Dermis blood vessel endothelial cell (primary cell): ENCODE measurements at regions not wholly inside any gene's neighbourhood (a gene's known extent, or its start where the extent isn't known, plus 50 kb on each side); places are given as distances from the start of the nearest gene placed in this dataset.

Experiments
- DNase-seq: peaks from one replicate; pipeline ENCODE4 v3.0.0; 2010

DNA sequence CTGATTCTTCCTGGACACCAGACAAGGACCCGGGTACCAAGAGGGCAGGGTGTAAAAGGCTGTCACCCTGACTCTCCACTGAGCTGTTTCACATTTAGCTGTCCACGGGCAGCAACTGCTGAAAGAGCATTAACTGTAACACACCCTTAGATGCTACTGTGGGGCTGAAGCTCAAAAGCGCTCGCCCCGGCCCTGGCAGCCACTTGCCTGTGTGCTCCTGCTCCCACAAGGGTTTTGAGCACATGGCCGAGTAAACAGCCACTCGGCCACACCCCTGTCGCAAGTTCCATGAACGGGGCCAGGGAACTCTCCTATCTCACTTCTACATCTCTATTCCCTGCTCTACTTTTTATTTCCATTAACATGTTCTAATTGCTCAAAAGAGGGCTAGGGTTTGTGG lies 421.7 kb downstream of the TUSC7 start:
- DNase-seq = no peak

DNA sequence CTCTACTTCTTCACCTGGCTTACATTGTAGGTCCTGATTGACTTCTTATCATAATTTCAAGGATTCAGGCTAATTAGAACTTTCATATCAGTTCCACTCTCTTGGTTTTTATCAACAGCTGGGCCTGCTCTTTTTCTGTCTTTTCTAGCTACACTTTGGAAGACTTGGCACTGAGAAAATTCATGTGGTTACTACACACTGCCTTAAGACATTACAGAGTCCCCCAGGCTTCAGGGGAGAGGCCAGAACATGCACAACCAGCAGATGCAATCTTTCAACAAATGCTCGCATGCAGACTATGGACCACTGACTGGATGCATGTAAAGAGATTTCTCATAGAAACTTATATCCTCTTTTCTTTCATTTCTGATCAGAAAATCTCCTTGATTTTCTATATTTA lies 423.5 kb downstream of the TUSC7 start:
- no peak for DNase-seq

DNA sequence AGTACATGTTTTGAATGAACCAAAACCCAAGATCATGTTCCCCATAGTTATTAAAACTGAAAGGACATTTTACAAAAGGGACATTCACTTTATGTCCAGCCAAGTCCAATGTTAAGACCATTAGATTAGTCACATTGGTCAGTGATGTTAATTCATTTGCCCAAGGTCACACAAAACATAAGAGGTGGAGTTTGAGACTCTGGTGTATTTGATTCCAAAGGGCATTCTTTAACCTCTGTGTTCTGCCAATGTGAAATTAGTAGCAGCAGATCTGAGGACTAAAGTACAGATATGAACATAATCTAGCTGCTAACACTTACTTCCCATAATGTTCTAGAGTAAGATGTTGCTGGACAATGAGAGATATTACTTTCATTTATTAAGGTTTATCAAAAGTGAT lies 425.6 kb downstream of the TUSC7 start:
- no peak for DNase-seq

DNA sequence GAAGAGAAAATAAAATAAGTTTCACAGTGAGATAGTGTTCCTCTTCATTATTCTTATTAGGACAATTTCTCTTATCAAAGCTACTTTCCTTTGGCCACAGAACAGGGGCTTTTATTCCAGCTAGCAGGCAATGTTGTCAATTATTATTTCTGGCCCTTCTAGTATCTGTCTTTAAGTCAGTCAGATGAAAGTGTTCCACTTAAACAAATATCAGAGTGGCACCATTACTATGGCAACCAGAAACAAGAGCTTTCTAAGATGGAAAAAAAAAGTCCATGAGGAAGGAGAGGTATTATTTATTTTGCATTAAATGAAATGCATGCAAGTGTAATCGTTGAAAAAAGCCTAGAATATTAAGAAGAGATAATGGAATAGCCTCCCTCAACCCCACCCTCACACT lies 426.4 kb downstream of the TUSC7 start:
- DNase-seq = no peak

DNA sequence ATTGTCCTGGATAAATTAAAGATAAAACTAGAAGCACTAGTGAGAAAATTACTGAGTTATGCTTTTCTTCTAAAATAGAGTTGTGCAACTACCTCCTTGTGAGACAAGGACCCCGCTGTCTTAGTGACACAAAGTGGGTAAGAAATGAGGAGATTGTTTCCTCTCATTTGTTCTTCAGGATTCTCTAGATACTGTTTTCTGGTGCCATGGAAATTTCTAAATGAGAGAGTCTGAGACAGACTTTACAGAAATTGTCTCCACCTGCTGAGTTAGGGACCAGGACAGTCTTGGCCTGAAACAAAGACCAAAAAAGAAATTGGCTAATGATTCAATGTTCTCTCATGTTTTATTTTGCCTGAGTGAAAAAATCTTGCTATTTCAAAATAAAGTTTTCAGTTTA lies 427.5 kb downstream of the TUSC7 start:
- no peak for DNase-seq

DNA sequence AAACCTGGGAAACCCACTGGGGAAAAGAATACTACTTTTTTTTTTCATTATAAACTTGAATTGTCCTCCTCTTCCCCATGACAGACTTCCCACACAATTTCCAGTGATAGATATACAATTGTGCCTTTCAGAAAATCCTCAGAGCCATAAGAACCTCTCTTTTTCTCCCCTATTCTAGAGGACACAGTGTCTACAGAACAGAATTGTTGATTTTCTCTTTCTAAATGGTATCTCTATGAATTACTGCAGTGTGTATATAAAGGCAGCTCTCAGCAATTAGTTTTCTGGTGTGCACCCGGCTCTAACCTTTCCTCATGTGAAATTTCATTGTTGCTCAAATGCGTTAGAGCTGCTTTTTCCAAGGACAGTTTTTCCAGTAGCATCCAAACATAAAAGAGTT lies 430.1 kb downstream of the TUSC7 start:
- DNase-seq = no peak

DNA sequence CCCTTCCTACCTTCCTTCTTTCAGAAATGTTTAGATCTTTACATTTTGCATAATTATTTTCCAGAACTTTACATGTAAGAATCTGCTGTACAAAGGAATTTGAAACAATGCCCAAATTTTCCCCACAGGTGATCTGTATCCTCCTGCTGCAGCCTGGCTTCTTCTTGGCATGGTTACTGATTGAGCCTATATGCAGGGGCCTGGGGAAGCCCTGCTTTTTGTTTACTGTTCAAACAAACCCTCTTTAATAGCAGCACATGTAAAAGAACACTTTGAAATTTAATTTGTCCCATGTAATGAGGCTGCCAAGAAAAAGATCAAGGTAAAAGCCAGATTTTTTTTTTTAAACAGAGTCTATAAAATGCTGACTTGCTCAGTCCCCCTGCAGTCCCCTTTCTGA lies 432.2 kb downstream of the TUSC7 start:
- no peak for DNase-seq

DNA sequence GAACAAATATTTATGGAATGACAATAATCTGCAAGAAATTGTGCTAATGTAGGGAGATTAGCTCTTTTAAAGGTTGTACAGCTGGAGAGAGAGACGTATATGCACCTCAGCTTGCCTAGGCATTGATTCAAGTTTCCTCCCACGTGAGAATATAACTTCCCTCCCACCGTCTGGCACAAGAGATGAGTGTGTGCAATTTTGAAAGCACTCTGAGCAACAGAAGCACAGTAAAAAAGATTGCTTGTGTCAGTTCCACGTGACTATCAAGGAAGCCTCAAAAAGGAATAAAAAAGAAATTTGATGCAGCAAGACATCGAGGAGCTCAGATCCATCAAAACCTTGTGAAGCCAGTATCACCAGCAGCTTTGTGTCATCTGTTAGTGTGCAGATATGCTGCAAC lies 435.3 kb downstream of the TUSC7 start:
- DNase-seq = no peak

DNA sequence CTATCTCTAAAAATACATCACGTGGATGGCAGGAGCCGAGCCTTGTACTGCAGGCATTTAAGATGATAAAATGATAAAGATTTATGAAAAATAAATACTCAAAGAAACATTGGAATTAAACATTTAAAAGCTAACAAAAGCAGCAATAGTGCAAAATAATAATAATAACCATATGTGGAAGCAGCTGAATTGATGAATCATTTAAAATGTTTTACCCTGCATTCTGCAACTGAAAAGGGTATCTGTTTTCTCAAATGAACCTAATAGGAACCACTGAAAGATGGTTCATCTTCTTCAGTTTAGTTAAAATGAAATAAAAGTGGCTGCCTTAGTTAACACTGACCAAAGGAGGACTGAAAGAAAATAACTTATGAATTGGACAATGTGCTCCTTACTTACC lies 436.1 kb downstream of the TUSC7 start:
- no peak for DNase-seq

DNA sequence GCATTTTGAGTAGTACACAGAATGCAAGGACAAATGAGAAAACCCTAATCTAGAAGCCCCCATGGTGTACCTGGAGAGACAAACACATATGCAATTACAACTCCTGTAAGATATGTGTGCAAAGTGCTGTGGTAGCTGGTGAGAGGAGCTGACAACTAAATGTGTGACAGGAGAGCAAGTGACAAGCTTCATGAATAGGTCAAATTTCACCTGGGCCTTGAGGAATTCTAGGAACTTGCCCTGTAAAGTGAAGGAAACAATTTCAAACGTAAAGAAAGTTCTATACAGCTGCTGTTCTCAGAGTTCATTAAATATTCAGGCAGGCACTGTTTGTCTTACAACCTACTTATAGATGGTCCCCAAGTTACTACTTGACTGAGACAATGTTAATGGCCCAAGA lies 437.0 kb downstream of the TUSC7 start:
- DNase-seq = no peak

DNA sequence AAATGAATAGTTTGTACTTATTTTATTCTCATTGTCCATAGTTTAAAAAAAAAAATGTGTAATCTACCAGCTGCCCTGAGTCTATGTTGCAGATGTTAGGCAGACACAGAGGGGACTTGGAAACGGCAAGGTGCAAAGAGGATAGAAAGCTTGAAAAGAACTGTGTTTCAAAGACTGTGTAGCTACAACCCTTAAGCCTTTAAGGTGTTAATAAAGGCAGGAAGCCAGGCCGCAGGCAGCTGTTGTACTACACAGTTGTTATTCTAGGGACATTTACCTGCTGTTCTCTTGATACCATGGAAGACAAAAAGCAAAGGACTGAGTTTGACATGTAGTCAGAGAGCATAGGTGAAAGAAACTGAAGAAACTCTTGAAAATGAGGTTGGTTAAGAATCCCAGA lies 440.0 kb downstream of the TUSC7 start:
- no peak for DNase-seq

DNA sequence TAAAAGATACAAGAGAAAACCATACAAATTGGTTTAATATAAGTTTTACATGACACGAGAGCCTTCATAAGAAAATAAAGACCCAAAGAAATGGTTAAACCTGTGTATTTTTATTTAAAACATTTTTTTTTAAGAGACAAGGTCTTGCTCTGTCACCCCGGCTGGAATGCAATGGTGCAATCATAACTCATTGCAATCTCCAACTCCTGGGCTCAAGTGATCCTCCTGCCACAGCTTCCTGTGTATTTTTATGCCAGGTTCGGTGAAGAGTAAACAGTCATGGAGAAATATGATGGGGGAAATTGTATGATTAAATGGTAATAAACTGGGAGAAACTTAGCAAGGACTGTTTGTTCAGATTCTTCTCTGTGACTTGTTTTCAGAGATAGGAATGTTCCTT lies 441.0 kb downstream of the TUSC7 start:
- DNase-seq = no peak

DNA sequence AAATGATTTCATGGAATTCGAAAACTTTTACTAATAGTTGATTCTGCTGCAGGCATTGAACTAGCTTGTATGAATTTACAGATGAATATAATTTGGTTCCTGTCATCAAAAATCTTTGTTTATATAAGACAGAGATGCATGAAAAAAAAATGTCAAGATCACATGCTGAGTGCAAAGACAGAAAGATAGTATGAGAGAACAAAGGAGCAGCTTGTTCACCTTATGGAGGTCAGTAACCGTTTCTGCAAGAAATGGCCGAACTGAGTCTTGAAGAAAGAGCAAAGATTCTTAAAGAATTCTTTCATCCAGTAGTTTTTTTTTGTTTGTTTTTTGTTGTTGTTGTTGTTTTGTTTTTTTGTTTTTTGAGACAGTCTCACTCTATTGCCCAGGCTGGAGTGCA lies 450.6 kb downstream of the TUSC7 start:
- no peak for DNase-seq

DNA sequence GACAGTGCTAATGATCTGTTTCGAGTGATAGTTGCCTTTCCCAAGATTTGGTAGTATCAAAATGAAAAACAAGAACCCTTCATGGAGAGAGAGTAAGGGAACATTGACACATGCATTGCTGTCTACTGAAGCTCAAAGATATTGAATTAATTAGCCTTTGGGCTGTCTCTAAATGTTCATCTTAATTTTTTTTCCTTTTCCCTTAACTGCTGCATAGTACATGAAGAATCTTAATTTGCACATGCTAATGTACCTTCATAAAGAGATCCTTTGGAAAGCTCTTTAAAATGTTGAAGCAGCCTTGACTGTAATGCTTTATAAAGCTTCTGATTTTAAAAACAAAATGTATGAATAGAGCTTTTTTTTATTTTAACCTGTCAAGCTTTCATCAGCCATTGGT lies 452.2 kb downstream of the TUSC7 start:
- DNase-seq = no peak

DNA sequence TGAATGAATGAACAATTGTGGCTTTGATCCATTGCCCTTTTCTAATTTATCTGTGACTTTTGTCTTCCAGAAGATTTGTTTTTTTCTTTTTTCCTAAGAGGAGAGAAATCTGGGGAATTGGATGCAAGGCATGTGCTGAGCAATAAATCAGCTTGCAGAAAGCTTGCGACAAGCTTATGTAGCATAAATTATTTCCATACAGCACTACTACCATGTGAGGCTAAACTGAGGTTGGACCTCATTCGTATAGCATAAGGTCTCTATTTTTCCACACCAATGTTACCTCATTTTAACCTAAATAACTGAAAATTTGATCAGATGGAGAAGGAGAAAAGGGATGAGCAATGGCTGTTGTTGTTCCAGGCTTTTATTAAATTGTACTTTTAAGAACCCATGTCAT lies 455.6 kb downstream of the TUSC7 start:
- DNase-seq = no peak

DNA sequence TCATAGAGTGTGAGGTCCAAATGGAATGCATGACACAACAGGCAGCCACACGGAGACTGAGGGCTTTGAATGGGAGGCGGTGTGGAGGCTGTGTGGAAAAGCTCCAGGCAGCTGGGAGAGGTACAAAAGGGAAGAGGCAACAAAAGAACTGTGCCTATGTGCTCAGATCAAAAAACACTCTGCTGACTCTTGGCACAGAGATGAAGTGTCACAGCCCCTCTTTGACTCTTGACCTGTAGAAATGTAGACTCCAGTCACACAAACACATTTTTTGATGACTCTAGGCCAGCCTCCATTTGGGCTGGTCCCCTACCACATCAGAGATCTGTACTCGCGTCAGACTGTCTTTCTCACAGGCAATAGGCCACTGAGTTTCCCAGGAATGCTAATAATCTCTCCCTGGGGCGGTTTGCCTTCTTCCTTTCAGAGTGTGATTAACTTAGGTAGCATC lies 456.0 kb downstream of the TUSC7 start:
- DNase-seq = no peak

DNA sequence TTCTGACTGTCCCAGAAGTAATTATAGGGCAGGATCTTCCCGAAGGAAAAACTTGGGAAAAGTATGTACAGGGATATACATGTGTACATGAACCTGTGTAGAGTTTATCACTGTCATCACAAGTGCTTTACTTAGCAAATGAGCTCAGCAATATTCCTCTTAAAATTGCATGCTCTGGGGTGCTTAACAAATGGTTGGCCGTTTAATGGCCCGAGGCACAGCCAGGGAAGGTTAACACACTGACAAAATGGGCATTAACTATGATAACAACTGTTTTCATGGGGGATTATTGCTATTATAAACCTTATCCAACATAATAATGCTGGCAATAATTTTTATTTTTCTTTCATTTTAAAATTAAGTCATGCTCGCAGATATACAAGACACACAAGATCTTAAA lies 459.3 kb downstream of the TUSC7 start:
- no peak for DNase-seq

DNA sequence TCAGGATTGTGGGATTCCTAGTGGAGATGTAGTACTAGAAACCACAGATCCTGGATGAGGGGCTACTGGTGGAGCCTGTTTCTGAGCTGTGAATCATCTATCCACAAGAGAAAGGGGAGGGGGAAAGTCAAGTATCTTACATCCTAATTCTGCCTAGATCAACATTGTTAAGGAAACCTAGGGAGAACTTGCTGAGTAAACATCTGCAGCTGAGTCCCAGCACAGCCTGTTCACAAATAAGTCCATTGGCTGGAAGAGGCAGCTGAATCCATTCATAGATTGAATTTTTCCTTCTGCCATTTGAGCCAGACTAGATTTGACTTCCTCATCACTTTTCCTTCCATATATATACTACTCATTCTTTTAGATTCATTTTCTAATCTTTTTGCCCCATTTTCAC lies 460.5 kb downstream of the TUSC7 start:
- no peak for DNase-seq

DNA sequence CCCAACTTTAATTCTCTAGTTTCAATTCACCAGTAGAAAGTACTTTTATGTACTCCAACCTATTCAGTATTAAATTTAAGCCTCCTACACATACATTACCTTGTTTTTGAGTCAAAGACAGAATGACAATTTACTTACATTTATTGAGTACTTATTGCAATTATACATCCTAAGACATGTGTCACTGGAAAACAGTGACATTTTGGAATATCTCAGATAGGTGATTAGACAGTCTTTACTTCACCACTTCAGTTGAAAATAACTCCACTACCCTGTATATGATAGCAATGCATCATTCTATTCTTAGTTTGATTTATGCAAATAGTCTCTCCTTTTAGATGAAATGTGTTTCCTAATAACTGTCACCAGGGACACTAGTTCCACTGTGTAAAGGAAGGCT lies 461.5 kb downstream of the TUSC7 start:
- no peak for DNase-seq

DNA sequence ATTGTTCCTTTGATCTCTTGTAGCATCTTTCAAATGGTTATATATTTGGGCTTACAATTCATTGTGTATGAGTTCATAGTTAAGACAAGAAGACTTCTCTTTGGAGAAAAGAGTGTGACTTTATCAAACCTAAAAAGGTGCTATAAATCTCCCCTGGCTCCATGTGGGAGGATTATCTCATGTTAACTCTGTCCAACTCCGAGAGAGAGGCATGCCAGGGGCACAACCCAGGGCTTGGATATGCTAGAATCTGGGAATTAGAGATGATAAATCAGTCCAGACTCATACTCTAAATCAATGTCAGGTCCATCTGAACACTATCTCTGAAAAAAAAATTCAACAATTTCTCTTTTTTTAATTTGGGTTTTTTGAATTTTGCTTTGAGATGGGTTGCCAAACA lies 462.8 kb downstream of the TUSC7 start:
- no peak for DNase-seq

DNA sequence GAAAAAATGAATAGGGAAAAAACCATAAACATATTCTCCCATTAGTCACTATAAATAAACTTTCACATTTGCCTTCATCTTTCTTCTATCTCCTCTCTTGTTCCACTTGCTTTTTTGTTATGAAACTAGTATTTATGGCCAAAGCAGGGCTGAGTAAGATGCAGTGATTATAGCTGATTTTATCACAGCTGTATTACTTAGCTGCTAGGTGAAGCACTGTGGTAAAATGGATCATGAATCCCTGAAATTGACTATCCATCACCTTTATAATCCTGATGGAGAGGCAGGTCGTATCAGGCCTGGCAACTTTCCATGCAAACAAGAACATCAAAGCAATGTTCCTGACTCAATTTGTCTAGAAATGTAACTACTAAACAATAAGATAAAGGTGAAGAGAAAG lies 471.6 kb downstream of the TUSC7 start:
- DNase-seq = no peak

DNA sequence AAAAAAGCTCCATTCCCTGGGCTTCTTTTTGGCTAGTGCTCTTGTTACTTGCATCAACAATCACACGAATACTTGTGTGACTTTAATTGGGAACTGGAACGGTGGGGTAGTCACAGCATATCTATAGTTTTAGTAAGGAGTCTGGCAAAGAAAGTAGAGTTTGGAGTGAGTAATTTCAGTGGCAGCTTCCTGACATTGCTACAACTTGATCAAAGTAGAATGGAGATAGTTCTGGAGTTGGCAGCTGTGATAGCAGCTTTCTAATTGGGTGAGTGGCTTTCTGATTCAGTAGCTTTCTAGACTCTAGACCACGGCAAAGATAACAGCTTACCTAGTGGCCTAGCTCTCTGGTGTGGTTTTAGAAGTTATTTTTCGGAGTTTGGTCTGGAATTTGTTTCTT lies 475.0 kb downstream of the TUSC7 start:
- no peak for DNase-seq

DNA sequence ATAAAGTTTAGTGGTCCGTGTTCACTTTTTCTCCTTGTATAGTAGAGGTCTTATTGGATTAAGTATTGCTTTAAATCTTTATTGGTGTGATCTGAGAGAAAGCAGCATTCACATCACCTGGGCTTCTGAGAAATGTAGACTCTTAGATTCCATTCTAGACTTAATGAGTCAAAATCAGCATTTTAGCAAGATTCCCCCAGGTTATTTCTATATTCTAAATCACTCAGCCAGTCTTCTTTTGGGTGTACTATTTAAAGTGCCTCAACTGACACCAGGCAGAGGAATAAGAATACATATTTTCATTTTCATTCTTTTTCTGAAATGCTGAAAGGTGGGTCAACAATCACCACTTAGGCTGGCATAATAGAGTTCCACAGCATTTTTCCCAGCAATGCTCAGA lies 481.7 kb downstream of the TUSC7 start:
- no peak for DNase-seq

DNA sequence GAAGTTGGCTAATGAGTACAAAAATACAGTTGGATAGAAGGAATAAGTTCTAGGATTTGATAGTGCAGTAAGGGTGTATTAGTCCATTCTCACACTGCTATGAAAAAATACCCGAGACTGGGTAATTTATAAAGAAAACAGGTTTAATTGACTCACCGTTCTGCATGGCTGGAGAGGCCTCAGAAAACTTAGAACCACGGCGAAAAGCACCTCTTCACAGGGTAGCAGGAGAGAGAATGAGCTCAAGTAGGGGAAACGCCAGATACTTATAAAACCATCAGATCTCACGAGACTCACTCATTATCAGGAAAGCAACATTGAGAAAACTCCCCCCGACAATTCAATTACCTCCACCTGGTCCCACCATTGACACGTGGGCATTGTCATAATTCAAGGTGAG lies 483.3 kb downstream of the TUSC7 start:
- no peak for DNase-seq

DNA sequence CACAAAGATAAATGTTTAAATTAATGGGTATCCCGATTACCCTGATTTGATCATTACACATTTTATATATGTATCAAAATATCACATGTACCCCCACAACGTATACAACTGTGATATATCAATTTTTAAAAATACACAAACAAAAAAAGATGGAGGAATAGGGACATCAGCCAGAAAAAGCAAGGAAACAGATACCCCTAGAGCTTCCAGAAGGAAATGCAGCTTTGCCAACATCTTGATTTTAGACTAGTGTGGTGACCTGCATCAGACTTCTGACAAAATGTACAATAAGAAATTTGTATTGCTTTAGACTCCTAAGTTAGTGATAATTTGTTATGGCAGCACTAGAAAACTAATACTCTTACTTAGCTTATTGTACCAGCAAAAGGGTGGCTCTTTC lies 483.8 kb downstream of the TUSC7 start:
- DNase-seq = no peak

DNA sequence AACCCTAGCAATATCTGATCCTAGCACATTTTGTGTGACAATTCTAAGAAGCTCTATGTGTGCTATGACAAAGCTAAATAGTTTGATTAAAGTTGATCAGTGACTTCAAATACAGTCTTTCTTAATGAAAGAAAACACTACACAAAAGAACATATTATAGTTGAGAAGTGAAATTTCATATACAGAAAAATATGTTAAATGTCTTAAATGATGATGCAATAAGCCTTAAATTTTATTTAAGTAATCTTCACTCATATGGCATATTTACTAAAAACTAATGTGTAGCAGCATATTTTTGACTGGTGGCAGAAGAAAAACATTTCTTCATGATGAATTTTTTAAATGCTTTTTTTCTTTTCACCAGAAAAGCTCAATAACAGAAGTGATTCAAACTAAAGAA lies 485.5 kb downstream of the TUSC7 start:
- no peak for DNase-seq
